CD4-positive, alpha-beta T cell treated with Interleukin-10 for 1 hour (primary cell): ENCODE measurements at regions not wholly inside any gene's neighbourhood (a gene's known extent, or its start where the extent isn't known, plus 50 kb on each side); places are given as distances from the start of the nearest gene placed in this dataset.

Source experiments
- DNase-seq: peaks from one replicate; pipeline ENCODE4 v3.0.0-alpha.2; 2020

DNA sequence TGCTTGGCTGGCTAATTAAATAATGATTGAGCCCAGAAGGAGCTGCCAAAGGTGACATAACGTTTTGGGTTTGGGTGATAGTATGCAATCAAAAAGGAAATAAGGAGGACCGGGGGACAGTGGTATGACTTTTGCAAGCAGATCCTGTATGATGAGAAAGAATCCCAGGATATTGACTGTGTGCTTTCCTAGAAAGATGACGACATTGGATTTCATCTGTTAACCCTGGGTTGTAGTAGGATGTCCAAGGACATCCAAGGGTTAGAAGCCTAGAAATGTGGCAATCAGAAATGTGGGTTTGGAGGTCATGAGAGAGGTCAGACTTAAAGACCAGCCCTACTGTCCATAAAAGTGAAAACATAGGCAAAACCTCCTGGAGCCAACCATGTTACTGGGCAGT lies 50.3 kb upstream of the HMHB1 start:
- DNase-seq, result no peak

GRCh38 chr5:143760755-143761154 lies 51.2 kb upstream of the HMHB1 start:
- no peak for DNase-seq

DNA sequence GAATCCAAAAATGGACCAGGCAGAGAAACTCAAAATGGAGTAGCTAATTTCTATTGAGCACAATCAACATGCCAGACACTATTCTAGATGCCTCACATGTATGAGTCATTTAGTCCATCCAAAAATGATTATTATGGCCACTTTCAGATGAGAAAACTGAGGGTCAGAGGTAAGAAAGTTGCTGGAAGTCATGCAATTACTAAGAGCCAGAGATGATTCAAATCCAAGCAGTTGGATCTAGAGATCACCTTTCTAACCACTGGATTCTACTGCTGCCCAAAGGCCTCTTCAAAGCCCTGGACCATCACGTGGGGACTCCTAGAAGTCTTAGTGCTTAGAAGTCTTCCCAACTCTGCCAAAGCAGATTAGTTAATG lies 51.8 kb upstream of the HMHB1 start:
- no peak for DNase-seq

- no peak for DNase-seq
These were observed 52.4 kb upstream of the HMHB1 start for GRCh38 chr5:143759396-143760130.

- DNase-seq, result no peak
These were observed 53.2 kb upstream of the HMHB1 start for GRCh38 chr5:143758750-143759149.

- no peak for DNase-seq
These were observed 53.9 kb upstream of the HMHB1 start for GRCh38 chr5:143758015-143758414.

DNA sequence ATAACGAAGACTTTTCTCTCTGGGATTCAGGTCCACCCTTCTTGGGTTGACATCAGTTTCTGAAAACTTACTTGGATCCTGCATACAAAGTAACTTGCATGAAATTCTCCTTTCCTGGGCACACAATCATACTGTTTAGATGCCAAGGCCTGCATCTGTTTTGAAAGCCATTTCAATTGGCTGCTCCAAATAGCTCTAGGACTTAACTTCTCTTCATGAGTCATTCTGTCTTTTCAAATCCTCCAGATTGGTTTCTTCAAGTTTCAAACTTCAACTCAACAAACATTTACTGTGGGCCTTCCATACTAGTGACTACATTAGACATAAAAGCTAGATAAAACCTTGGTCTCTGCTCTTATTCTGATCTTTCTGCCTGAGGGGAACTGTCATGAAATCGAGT lies 54.8 kb upstream of the HMHB1 start:
- DNase-seq, result no peak

DNA sequence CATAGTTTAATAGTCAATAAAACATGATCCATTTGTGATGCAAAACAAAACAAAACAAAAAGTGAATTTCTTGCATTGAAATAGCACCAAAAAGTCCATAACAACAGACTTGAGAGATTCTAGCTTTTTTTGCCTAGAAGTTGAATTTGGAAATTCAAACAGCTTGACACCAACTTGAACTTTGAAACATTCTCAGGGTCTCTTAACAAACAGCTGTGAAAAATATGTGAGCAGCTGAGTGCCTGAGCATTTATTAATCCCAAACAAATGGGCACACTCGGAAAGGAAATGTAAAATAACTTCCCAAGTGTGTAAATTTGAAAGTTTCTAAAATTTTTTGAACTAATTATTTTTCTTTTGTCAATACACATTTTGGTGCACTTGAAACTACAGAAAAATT lies 56.0 kb upstream of the HMHB1 start:
- no peak for DNase-seq

- no peak for DNase-seq
These were observed 59.7 kb upstream of the HMHB1 start for GRCh38 chr5:143752165-143752850.

GRCh38 chr5:143751342-143751741 lies 60.6 kb upstream of the HMHB1 start:
- no peak for DNase-seq

- no peak for DNase-seq
These were observed 62.3 kb upstream of the HMHB1 start for GRCh38 chr5:143749581-143750205.

DNA sequence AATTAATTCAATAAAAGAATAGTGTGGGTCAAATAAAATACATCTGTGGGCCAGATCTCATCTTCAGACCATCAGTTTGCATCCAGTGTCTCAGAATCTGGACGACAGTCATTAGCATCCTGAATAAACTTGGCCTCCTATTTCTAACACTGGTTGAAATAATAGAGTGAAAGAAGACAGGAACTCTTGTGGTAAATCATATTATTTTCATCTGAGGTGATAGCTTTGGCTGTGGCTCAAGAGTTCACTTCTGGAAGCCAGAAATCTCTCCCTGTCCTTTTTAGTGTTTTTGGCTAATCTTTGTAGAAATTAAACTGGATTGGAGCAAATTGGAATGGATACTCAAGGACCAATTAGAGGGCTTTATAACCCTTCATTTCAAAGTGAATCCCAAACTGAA lies 63.4 kb upstream of the HMHB1 start:
- DNase-seq, result no peak

DNA sequence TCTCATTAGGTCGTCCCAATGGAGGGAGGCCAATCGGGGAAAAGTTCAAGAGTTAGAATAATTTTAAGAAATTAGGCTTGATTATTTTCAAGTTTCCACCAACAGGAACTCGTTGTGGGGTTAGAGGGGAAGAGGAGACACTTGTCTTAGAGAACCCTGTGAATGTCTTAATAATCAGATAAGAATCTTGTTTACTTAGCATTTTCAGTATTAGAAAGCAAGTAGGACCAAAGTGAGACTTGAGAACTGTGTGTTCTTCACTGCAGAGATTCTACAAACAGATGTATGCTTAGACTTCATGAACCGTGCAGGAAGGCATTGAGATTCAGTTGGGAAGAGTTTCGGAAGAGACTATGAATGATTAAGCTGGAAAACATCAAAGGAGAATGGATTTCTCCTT lies 69.0 kb upstream of the HMHB1 start:
- DNase-seq, result no peak

GRCh38 chr5:143741421-143741820 lies 70.5 kb upstream of the HMHB1 start:
- no peak for DNase-seq

- no peak for DNase-seq
These were observed 71.0 kb upstream of the HMHB1 start for GRCh38 chr5:143740956-143741355.

DNA sequence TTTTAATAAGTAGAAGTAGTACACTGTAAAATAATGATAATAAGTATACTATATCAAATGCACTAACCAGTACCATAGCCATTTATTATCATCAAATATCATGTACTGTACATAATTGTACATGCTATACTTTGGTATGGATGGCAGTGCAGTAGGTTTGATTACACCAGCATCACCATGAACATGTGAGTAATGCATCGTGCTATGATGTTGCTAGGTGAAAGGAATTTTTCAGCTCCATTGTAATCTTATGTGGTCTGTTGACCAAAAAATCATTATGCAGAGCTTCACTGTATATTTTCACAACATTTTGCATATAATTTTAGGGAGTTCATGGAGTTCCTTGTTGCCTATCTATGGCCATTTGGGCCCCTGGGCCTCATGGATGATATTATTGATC lies 72.2 kb upstream of the HMHB1 start:
- DNase-seq, result no peak

GRCh38 chr5:143738417-143739401 lies 73.3 kb upstream of the HMHB1 start:
- no peak for DNase-seq

- DNase-seq, result no peak
These were observed 74.9 kb upstream of the HMHB1 start for GRCh38 chr5:143737062-143737461.

DNA sequence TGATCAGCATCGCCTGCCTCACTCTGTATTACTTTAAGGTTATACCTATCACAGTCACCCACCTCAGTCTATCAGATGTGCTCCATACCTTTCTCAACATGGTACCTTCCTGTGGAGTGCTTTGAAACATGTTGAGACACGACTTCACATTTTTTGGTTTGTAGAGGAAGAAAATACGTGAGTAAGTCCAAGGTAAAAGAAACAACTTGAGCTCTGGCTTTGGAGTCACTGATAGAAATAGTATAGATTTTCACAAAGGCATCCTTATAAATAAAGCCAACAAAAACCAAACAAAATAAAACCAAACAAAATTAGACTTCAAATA lies 77.5 kb upstream of the HMHB1 start:
- DNase-seq, result no peak

DNA sequence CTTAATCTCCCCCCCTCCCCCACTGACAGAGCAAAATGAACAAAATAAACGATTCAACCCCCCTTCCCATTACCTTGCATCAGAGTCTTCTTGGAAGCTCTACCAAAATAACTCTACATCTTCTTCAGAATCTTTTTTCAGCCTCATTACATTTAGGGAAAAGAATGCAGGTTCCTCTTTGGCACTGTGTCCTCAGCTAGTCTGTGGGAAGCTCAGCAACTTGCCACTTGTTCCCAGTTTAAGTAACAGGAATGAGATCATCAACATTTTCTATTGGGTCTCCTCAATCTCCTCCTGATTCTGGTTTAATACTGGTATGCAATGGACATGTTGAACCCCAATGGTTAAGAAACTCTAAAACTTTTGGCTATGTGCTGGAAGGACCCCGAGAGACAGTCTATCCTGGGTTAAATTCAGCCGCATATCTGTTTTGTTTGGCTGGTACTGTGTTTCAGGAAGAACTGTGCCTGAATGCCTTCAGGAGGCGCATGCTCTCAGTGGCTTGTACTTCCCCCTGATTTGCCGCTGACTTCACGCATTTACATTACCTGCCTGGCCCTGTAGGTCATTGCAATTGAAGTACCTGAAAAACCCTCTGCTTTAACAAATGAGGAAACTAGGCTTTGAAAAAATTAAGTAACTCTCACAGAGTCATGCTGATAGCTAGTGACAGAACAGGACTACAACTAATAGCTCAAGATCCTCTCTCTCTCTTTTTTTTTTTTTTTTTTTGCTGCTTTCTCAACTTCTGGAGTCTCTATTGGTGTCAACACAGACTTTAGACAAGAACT lies 78.1 kb upstream of the HMHB1 start:
- no peak for DNase-seq

GRCh38 chr5:143732402-143732801 lies 79.6 kb upstream of the HMHB1 start:
- DNase-seq, result no peak

DNA sequence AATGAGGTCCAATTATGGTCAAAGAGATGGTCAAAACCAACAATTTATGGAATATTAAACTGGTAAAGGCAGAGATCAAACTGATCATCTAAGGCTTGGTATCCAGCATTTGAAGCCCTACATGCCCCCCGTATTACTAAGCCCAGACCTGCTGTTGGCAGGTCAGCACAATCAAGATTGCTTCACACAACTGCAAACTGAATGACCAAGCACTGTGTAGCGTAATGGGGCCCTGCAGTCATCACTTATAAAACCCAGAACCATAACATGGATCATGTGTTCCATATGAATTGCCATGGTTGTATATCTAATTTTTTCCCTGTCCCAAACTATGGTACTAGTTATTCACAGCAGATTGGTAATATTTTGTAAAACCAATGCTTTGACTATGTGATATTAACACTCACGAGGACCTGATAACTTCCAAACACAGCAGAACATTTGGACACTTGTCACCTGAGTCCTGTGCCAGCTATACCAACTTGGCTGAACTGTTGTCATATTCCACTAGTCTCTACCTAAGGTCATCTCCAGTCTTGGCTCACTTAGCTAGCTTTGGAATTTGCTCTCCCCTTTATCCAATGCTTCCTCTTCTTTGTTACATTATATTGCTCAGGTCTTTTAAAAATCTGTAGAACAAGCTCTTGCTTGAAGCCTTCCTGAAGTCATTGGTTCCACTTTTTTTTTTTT lies 81.7 kb upstream of the HMHB1 start:
- DNase-seq, result no peak
